Caco-2 (cell line): ENCODE measurements at regions not wholly inside any gene's neighbourhood (a gene's known extent, or its start where the extent isn't known, plus 50 kb on each side); places are given as distances from the start of the nearest gene placed in this dataset.

Experiments used
- BruUV-seq: library from RNA; stranded (reverse); fragments of 400-500 nt; replicated peaks from 2 replicates; lab custom pipeline; 2021; lab: Mats Ljungman, UMichigan
- CTCF ChIA-PET: fragments of 300-600 bp; sonication (Branson Sonifier 250); formaldehyde crosslinking; loops from one replicate; lab custom pipeline; 2022; ENCODE audit warnings: antibody characterized with exemption; lab: Charles Lee
- POLR2A ChIA-PET: fragments of 300-600 bp; sonication (Branson Sonifier 250); formaldehyde crosslinking; loops from one replicate; lab custom pipeline; 2022; ENCODE audit warnings: antibody characterized with exemption; lab: Charles Lee
- DNase-seq, 2 experiments: peaks; one replicate each; pipeline versions ENCODE4 v3.0.0 to v3.0.0-alpha.2; 2020 to 2022
- H3K27me3 ChIP-seq: replicated peaks from 2 replicates; pipeline ENCODE4 v1.6.0; 2011; ENCODE audit warnings: low read length; ENCODE audit not compliant: control insufficient read depth, insufficient read depth
- H3K36me3 ChIP-seq: 2 replicates; pipeline ENCODE4 v1.5.1; 2011; ENCODE audit warnings: low read length; ENCODE audit not compliant: control insufficient read depth, insufficient read depth
- H3K4me1 ChIP-seq: fragments of 250-450 bp; sonication (Bioruptor Pico); 2 replicates; pipeline ENCODE4 v1.5.1; 2020; ENCODE audit warnings: mild to moderate bottlenecking
- H3K4me3 ChIP-seq: 2 replicates; pipeline ENCODE4 v1.5.1; 2011; ENCODE audit warnings: low read depth, mild to moderate bottlenecking, control low read depth, low read length
- H3K9me3 ChIP-seq: fragments of 250-450 bp; sonication (Bioruptor Pico); 2 replicates; pipeline ENCODE4 v1.5.1; 2020; ENCODE audit warnings: mild to moderate bottlenecking, moderate library complexity
- H3K27ac Mint-ChIP-seq: one replicate; pipeline ENCODE4 v1.8.0; 2022; ENCODE audit warnings: mixed read lengths; ENCODE audit not compliant: unreplicated experiment
- H3K27me3 Mint-ChIP-seq: one replicate; pipeline ENCODE4 v1.8.0; 2022; ENCODE audit warnings: mixed read lengths; ENCODE audit not compliant: insufficient read depth, unreplicated experiment
- H3K36me3 Mint-ChIP-seq: one replicate; pipeline ENCODE4 v1.8.0; 2022; ENCODE audit warnings: mild to moderate bottlenecking, mixed read lengths; ENCODE audit not compliant: insufficient read depth, unreplicated experiment
- H3K4me1 Mint-ChIP-seq: one replicate; pipeline ENCODE4 v1.8.0; 2022; ENCODE audit warnings: low read depth, mixed read lengths; ENCODE audit not compliant: unreplicated experiment
- H3K4me3 Mint-ChIP-seq: one replicate; pipeline ENCODE4 v1.8.0; 2022; ENCODE audit warnings: mild to moderate bottlenecking, moderate library complexity, mixed read lengths; ENCODE audit not compliant: unreplicated experiment
- H3K9me3 Mint-ChIP-seq: one replicate; pipeline ENCODE4 v1.8.0; 2022; ENCODE audit warnings: mixed read lengths; ENCODE audit not compliant: unreplicated experiment
- intact Hi-C: fragments of 100-400 bp; cut with micrococcal nuclease; formaldehyde crosslinking; loops from one replicate; pipeline ENCODE4 v1.10.0; 2022; ENCODE audit not compliant: unreplicated experiment
- TF ChIP-seq, protein P1 (sequence below), 2 experiments: fragments of 200-600 bp in 1 of 2; IDR thresholded peaks; 1 replicate in 1 of 2; 2 replicates in 1 of 2; pipeline versions ENCODE4 v1.5.1 to v1.8.0; 2011 to 2022; ENCODE audit warnings: antibody characterized with exemption in 1 of 2, control low read depth in 1 of 2, inconsistent platforms in 1 of 2, low read depth in 1 of 2, low read length in 1 of 2, mild to moderate bottlenecking in 1 of 2, moderate library complexity in 1 of 2; ENCODE audit not compliant: insufficient read depth in 1 of 2, severe bottlenecking in 1 of 2, unreplicated experiment in 1 of 2

DNA sequence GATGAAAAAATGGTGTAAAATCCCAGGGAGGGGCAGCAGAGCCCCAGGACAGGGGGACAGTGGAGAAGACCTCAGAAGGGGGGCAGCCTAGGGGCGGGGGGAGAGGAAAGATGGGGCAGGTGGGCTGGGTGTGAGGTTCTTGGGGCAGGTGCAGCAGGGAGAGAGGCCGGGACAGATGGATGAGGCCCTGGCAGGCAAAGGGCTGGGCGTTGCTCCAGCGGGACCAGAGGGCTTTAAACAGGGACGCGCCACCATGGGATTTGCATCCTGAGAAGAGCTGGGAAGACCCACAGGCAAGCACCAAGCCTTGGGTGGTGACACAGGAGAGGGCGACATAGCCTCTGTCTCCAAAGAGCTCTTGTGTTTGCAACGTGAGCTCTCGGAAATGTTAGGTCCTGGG is 1342.8 kb downstream of the TBC1D22A start:
- Histone ChIP-seq H3K27me3 (no peaks in the 10 kb centered on the region), H3K9me3 (no peaks in the 10 kb centered on the region), H3K36me3 (no peaks in the 10 kb centered on the region), H3K4me3 (no peak overlapping the region), H3K4me1 (no peaks in the 10 kb centered on the region)
- ChIA-PET CTCF (interaction anchor here (0.5 kb wide), 1 partner anchor 117 kb away, joined by 3 read pairs; no protein-coding TSS in a partner anchor), POLR2A (no interaction called here)
- intact Hi-C loops: no loop called here
- Mint-ChIP-seq H3K27ac (no peak overlapping the region), H3K9me3 (no peaks in the 10 kb centered on the region), H3K27me3 (peaks cover 16% of the 10 kb centered on the region), H3K4me1 (no peaks in the 10 kb centered on the region), H3K36me3 (no peaks in the 10 kb centered on the region), H3K4me3 (no peak overlapping the region)
- no TSS peak for BruUV-seq
- no peak for DNase-seq
- TF ChIP-seq, protein P1, sequence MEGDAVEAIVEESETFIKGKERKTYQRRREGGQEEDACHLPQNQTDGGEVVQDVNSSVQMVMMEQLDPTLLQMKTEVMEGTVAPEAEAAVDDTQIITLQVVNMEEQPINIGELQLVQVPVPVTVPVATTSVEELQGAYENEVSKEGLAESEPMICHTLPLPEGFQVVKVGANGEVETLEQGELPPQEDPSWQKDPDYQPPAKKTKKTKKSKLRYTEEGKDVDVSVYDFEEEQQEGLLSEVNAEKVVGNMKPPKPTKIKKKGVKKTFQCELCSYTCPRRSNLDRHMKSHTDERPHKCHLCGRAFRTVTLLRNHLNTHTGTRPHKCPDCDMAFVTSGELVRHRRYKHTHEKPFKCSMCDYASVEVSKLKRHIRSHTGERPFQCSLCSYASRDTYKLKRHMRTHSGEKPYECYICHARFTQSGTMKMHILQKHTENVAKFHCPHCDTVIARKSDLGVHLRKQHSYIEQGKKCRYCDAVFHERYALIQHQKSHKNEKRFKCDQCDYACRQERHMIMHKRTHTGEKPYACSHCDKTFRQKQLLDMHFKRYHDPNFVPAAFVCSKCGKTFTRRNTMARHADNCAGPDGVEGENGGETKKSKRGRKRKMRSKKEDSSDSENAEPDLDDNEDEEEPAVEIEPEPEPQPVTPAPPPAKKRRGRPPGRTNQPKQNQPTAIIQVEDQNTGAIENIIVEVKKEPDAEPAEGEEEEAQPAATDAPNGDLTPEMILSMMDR (IDR thresholded peaks at IDR 0.05; ENCODE audit: insufficient read depth in 1 of 2, low read depth in 1 of 2, low read length in 1 of 2, severe bottlenecking in 1 of 2, unreplicated experiment in 1 of 2): no peak

DNA sequence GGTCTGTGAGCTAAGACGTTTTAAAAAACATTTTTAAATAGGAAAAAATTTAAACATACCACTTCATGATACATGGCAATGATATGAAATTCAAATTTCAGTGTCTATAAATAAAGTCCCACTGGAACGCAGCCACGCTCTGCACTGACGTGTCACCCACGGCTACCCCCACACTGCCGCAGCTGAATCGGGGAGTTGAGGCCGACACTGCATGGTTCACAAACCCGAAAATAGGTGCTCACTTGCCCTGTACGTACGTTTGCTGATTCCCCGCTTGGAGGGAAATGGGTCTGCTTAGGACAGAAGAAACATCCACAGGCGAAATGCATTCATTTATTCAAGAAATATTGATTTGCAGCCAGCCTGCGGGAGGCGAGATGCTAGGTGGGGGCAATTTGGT is 1342.3 kb downstream of the TBC1D22A start:
- Mint-ChIP-seq H3K4me3 (no peak overlapping the region), H3K4me1 (no peaks in the 10 kb centered on the region), H3K9me3 (no peaks in the 10 kb centered on the region), H3K27ac (no peak overlapping the region), H3K36me3 (no peaks in the 10 kb centered on the region), H3K27me3 (peaks cover 16% of the 10 kb centered on the region)
- Histone ChIP-seq H3K9me3 (no peaks in the 10 kb centered on the region), H3K36me3 (no peaks in the 10 kb centered on the region), H3K27me3 (no peaks in the 10 kb centered on the region), H3K4me3 (no peak overlapping the region), H3K4me1 (no peaks in the 10 kb centered on the region)
- DNase-seq: no peak
- TF ChIP-seq, protein P1 (IDR thresholded peaks at IDR 0.05; ENCODE audit: insufficient read depth in 1 of 2, low read depth in 1 of 2, low read length in 1 of 2, severe bottlenecking in 1 of 2, unreplicated experiment in 1 of 2): no peak
- no TSS peak for BruUV-seq
- ChIA-PET POLR2A (no interaction called here), CTCF (no interaction called here)
- intact Hi-C loops: no loop called here

DNA sequence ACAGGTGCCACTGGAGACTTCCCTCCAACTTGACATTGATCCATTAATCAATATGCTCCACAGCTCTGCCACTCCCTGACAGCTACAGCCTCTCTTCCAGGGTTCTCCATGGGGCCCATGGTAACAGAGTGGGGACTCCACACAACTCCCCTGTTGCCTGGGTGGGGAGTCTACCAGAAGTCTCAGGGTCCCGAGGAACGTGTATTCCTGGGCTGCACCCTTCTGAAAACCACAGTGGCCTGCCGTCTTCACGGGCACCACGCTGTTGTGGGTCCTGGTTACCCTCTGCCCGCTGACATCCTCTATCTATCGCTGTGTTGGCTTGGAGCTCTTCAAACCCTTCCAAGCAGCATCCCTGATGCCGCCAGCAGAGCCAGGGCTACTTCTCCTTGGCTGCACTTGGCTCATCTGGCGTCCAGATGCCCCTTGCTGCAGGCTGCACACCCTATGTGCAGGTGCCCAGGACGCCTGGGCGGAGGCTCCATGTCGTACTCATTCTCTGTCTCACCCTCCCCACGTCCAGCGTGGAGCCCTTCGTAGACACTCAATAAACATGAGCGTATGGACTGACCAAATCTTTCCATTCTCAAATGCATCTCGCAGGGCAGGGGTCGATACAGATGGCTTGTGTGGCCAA is 1341.8 kb downstream of the TBC1D22A start:
- no peaks in the 10 kb centered on the region for H3K27me3 ChIP-seq
- intact Hi-C loops: no loop called here
- no peak overlapping the region for H3K27ac Mint-ChIP-seq
- CTCF ChIA-PET: no interaction called here
- H3K4me1 ChIP-seq: no peaks in the 10 kb centered on the region
- no peak overlapping the region for H3K4me3 ChIP-seq
- H3K9me3 ChIP-seq: no peaks in the 10 kb centered on the region
- no peaks in the 10 kb centered on the region for H3K4me1 Mint-ChIP-seq
- H3K27me3 Mint-ChIP-seq: peaks cover 16% of the 10 kb centered on the region
- H3K9me3 Mint-ChIP-seq: no peaks in the 10 kb centered on the region
- DNase-seq: no peak
- TF ChIP-seq, protein P1 (IDR thresholded peaks at IDR 0.05; ENCODE audit: insufficient read depth in 1 of 2, low read depth in 1 of 2, low read length in 1 of 2, severe bottlenecking in 1 of 2, unreplicated experiment in 1 of 2): no peak
- POLR2A ChIA-PET: no interaction called here
- H3K36me3 ChIP-seq: no peaks in the 10 kb centered on the region
- H3K4me3 Mint-ChIP-seq: no peak overlapping the region
- no TSS peak for BruUV-seq
- H3K36me3 Mint-ChIP-seq: no peaks in the 10 kb centered on the region
